ENCODE measurements at regions not wholly inside any gene's neighbourhood (a gene's known extent, or its start where the extent isn't known, plus 50 kb on each side); places are given as distances from the start of the nearest gene placed in this dataset.

GRCh38 chr2:56860991-56861390 is 677.2 kb downstream of the CCDC85A start:
- TF ChIP-seq EZH2 (IDR thresholded peaks at IDR 0.05; ENCODE audit: low read depth) = no peak
- no peak for TF ChIP-seq CTCF (conservative IDR thresholded peaks at IDR 0.05)

Measured in PC-9 (cell line).